ENCODE measurements at regions not wholly inside any gene's neighbourhood (a gene's known extent, or its start where the extent isn't known, plus 50 kb on each side); places are given as distances from the start of the nearest gene placed in this dataset.
"Not testable (repeated sequence)": the region's sequence is repeated elsewhere in the genome, so short reads cannot be mapped to it uniquely, and the experiment has no call there.

- DNase-seq, result no peak
Observed at GRCh38 chr6:103578115-103578514, 1281.6 kb downstream of the HACE1 start.

- no peak for DNase-seq
Observed at GRCh38 chr6:103570431-103570830, 1289.3 kb downstream of the HACE1 start.

GRCh38 chr6:103554911-103555310, 1304.8 kb downstream of the HACE1 start:
- no peak for DNase-seq

- DNase-seq, result no peak
Observed at GRCh38 chr6:103538381-103538780, 1321.3 kb downstream of the HACE1 start.

- no peak for DNase-seq
Observed at GRCh38 chr6:103534814-103535213, 1324.9 kb downstream of the HACE1 start.

- DNase-seq, result no peak
Observed at GRCh38 chr6:103534095-103534494, 1325.6 kb downstream of the HACE1 start.

GRCh38 chr6:103522045-103522444, 1337.7 kb downstream of the HACE1 start:
- no peak for DNase-seq

GRCh38 chr6:103516336-103516735, 1343.4 kb downstream of the HACE1 start:
- DNase-seq, result no peak

GRCh38 chr6:103507052-103507451, 1352.7 kb downstream of the HACE1 start:
- DNase-seq, result no peak

GRCh38 chr6:103505155-103505518, 1354.6 kb downstream of the HACE1 start:
- no peak for DNase-seq

GRCh38 chr6:103504501-103505154, 1355.1 kb downstream of the HACE1 start:
- no peak for DNase-seq

GRCh38 chr6:103496588-103496987, 1363.1 kb downstream of the HACE1 start:
- not testable (repeated sequence) for DNase-seq

GRCh38 chr6:103456652-103457051, 1403.1 kb downstream of the HACE1 start:
- no peak for DNase-seq

- no peak for DNase-seq
Observed at GRCh38 chr6:103455275-103455674, 1404.4 kb downstream of the HACE1 start.

- DNase-seq, result no peak
Observed at GRCh38 chr6:103409475-103409874, 1450.2 kb downstream of the HACE1 start.

- DNase-seq, result no peak
Observed at GRCh38 chr6:103405321-103405720, 1454.4 kb downstream of the HACE1 start.

GRCh38 chr6:103404799-103405198, 1454.9 kb downstream of the HACE1 start:
- DNase-seq, result no peak

- no peak for DNase-seq
Observed at GRCh38 chr6:103396768-103397167, 1463.0 kb downstream of the HACE1 start.

GRCh38 chr6:103379272-103379671, 1480.4 kb downstream of the HACE1 start:
- no peak for DNase-seq

- DNase-seq, result no peak
Observed at GRCh38 chr6:103367212-103367611, 1492.5 kb downstream of the HACE1 start.

GRCh38 chr6:103356531-103356930, 1503.2 kb downstream of the HACE1 start:
- DNase-seq, result no peak

- DNase-seq, result no peak
Observed at GRCh38 chr6:103344554-103345163, 1515.1 kb downstream of the HACE1 start.

- no peak for DNase-seq
Observed at GRCh38 chr6:103335412-103335811, 1524.3 kb downstream of the HACE1 start.
